ENCODE measurements at regions not wholly inside any gene's neighbourhood (a gene's known extent, or its start where the extent isn't known, plus 50 kb on each side); places are given as distances from the start of the nearest gene placed in this dataset.
"Not testable (repeated sequence)": the region's sequence is repeated elsewhere in the genome, so short reads cannot be mapped to it uniquely, and the experiment has no call there.

- TF ChIP-seq CTCF (IDR thresholded peaks at IDR 0.05; ENCODE audit: insufficient read depth, low read length, poor library complexity, severe bottlenecking); EZH2phosphoT487 (conservative IDR thresholded peaks at IDR 0.05; ENCODE audit: low read length): not testable (repeated sequence)
Observed at GRCh38 chr21:9743566-9743965, 777.8 kb upstream of the TPTE start.
